K562 (cell line): ENCODE measurements at regions not wholly inside any gene's neighbourhood (a gene's known extent, or its start where the extent isn't known, plus 50 kb on each side); places are given as distances from the start of the nearest gene placed in this dataset.

Source experiments
- ETV6 ChIP-seq, 3 experiments: fragments of 150-350 bp in 1 of 3; sonication (generic) in 1 of 3; formaldehyde crosslinking in 1 of 3; IDR thresholded peaks; 2 replicates each; pipeline versions ENCODE4 v1.6.1 to v1.8.0; 2014 to 2022; ENCODE audit warnings: borderline replicate concordance in 2 of 3, low read depth in 2 of 3, antibody characterized with exemption in 1 of 3, low read length in 1 of 3, mild to moderate bottlenecking in 1 of 3, missing genetic modification reagents in 1 of 3
- GABPA ChIP-seq: fragments of 200-800 bp; sonication (Bioruptor generic); conservative IDR thresholded peaks from 2 replicates; pipeline ENCODE4 v1.6.1; 2016; ENCODE audit warnings: low read depth, missing genetic modification characterization, missing compliant biosample characterization
- HMGXB4 ChIP-seq: sonication (generic); formaldehyde crosslinking; IDR thresholded peaks from 2 replicates; pipeline ENCODE4 v1.8.1; 2023; ENCODE audit warnings: mild to moderate bottlenecking, missing genetic modification reagents
- MLLT1 ChIP-seq, 2 experiments: fragments of 450-650 bp; IDR thresholded peaks; 2 replicates each; pipeline ENCODE4 v1.6.1; 2016
- NFE2L1 ChIP-seq: fragments of 450-650 bp; IDR thresholded peaks from 2 replicates; pipeline ENCODE4 v1.6.1; 2016; ENCODE audit warnings: missing genetic modification characterization, low read depth, mild to moderate bottlenecking, missing compliant biosample characterization, moderate library complexity, borderline replicate concordance

GRCh38 chr7:13179011-13179582 lies 491.7 kb downstream of the ARL4A start:
- TF ChIP-seq GABPA (tag) (no peak), HMGXB4 (CRISPR knock-in tag) (no peak), ETV6 (IDR thresholded peaks at IDR 0.05; ENCODE audit: borderline replicate concordance in 1 of 2, low read depth in 2 of 2, low read length in 1 of 2) (no peak), ETV6 (CRISPR knock-in tag; IDR thresholded peaks at IDR 0.05; ENCODE audit: borderline replicate concordance) (no peak), MLLT1 (IDR thresholded peaks at IDR 0.05) (no peak), NFE2L1 (tag) (no peak)
